Tibial nerve (tissue), 4 donors: ENCODE measurements at regions not wholly inside any gene's neighbourhood (a gene's known extent, or its start where the extent isn't known, plus 50 kb on each side); places are given as distances from the start of the nearest gene placed in this dataset.

Source experiments
- CTCF ChIP-seq, 5 experiments: fragments of 200-600 bp in 3 of 5; fragments of 450-650 bp in 2 of 5; sonication (generic) in 3 of 5; IDR thresholded peaks; one replicate each; pipeline ENCODE4 v1.5.1; 2016 to 2019; ENCODE audit warnings: antibody characterized with exemption in 5 of 5, mild to moderate bottlenecking in 3 of 5, moderate library complexity in 2 of 5
- EP300 ChIP-seq, 2 donors: sonication (generic); formaldehyde crosslinking; IDR thresholded peaks; one replicate each; pipeline ENCODE4 v1.6.1; 2017; ENCODE audit warnings: antibody characterized with exemption in 2 of 2, mild to moderate bottlenecking in 1 of 2

- TF ChIP-seq CTCF (IDR thresholded peaks at IDR 0.05) (no peak), EP300 (IDR thresholded peaks at IDR 0.05) (no peak)
Observed at GRCh38 chr2:78754930-78755329, 270.6 kb upstream of the REG3G start.
